ENCODE measurements at regions not wholly inside any gene's neighbourhood (a gene's known extent, or its start where the extent isn't known, plus 50 kb on each side); places are given as distances from the start of the nearest gene placed in this dataset.

GRCh38 chr15:70473581-70474370 is 289.6 kb downstream of the UACA start:
- ChIA-PET CTCF (ENCODE audit: low intra/inter-chr PET ratio) (no interaction called here), POLR2A (interaction anchor here (1.0 kb wide), 1 partner anchor 367 kb away, joined by 3 read pairs; no protein-coding TSS in a partner anchor)
- no TSS peak for BruUV-seq (replicated peaks)
- Histone ChIP-seq H3K36me3 (ENCODE audit: control insufficient read depth, insufficient read depth, low read length) (no peaks in the 10 kb centered on the region), H3K79me2 (ENCODE audit: control insufficient read depth, insufficient read depth, low read length) (no peaks in the 10 kb centered on the region), H2AFZ (ENCODE audit: low read depth, low read length) (no peak overlapping the region), H3K9ac (ENCODE audit: insufficient read depth in 1 of 2, low read depth in 2 of 2, low read length in 2 of 2) (no peak overlapping the region), H3K4me3 (no peak overlapping the region), H3K27ac (ENCODE audit: extremely low read depth, low read depth, low read length) (no peak overlapping the region), H3K4me2 (ENCODE audit: insufficient read depth, low read length) (no peak overlapping the region), H3K9me1 (ENCODE audit: control insufficient read depth, insufficient read depth, low read length) (no peaks in the 10 kb centered on the region), H3K4me1 (replicated peaks in 1 of 2; ENCODE audit: control insufficient read depth in 2 of 2, insufficient read depth in 2 of 2, low read length in 2 of 2) (peaks cover 0 to 12% of the 10 kb centered on the region in 2 experiments; a peak in 3 of 5 replicates), H3K27me3 (ENCODE audit: control insufficient read depth in 2 of 2, insufficient read depth in 2 of 2, low read length in 2 of 2) (peaks cover 34 to 73% of the 10 kb centered on the region in 2 experiments), H4K20me1 (replicated peaks; ENCODE audit: control insufficient read depth, insufficient read depth, low read length) (no peaks in the 10 kb centered on the region), H3K9me3 (replicated peaks; ENCODE audit: control insufficient read depth, insufficient read depth, low read depth, low read length) (no peaks in the 10 kb centered on the region)
- DNase-seq (ENCODE audit: extremely low read depth in 1 of 4, low spot score in 3 of 4): no peak
- no peak for FAIRE-seq
- no peak for ATAC-seq
- in situ Hi-C loops (cut with MboI) (no loop called here), intact Hi-C loops (cut with micrococcal nuclease) (no loop called here)
- WGBS (ENCODE audit: insufficient coverage, low coverage, missing lambda C conversion rate): 1% methylated on average over 14 of the region's 15 CpGs
- TF ChIP-seq, protein P1, sequence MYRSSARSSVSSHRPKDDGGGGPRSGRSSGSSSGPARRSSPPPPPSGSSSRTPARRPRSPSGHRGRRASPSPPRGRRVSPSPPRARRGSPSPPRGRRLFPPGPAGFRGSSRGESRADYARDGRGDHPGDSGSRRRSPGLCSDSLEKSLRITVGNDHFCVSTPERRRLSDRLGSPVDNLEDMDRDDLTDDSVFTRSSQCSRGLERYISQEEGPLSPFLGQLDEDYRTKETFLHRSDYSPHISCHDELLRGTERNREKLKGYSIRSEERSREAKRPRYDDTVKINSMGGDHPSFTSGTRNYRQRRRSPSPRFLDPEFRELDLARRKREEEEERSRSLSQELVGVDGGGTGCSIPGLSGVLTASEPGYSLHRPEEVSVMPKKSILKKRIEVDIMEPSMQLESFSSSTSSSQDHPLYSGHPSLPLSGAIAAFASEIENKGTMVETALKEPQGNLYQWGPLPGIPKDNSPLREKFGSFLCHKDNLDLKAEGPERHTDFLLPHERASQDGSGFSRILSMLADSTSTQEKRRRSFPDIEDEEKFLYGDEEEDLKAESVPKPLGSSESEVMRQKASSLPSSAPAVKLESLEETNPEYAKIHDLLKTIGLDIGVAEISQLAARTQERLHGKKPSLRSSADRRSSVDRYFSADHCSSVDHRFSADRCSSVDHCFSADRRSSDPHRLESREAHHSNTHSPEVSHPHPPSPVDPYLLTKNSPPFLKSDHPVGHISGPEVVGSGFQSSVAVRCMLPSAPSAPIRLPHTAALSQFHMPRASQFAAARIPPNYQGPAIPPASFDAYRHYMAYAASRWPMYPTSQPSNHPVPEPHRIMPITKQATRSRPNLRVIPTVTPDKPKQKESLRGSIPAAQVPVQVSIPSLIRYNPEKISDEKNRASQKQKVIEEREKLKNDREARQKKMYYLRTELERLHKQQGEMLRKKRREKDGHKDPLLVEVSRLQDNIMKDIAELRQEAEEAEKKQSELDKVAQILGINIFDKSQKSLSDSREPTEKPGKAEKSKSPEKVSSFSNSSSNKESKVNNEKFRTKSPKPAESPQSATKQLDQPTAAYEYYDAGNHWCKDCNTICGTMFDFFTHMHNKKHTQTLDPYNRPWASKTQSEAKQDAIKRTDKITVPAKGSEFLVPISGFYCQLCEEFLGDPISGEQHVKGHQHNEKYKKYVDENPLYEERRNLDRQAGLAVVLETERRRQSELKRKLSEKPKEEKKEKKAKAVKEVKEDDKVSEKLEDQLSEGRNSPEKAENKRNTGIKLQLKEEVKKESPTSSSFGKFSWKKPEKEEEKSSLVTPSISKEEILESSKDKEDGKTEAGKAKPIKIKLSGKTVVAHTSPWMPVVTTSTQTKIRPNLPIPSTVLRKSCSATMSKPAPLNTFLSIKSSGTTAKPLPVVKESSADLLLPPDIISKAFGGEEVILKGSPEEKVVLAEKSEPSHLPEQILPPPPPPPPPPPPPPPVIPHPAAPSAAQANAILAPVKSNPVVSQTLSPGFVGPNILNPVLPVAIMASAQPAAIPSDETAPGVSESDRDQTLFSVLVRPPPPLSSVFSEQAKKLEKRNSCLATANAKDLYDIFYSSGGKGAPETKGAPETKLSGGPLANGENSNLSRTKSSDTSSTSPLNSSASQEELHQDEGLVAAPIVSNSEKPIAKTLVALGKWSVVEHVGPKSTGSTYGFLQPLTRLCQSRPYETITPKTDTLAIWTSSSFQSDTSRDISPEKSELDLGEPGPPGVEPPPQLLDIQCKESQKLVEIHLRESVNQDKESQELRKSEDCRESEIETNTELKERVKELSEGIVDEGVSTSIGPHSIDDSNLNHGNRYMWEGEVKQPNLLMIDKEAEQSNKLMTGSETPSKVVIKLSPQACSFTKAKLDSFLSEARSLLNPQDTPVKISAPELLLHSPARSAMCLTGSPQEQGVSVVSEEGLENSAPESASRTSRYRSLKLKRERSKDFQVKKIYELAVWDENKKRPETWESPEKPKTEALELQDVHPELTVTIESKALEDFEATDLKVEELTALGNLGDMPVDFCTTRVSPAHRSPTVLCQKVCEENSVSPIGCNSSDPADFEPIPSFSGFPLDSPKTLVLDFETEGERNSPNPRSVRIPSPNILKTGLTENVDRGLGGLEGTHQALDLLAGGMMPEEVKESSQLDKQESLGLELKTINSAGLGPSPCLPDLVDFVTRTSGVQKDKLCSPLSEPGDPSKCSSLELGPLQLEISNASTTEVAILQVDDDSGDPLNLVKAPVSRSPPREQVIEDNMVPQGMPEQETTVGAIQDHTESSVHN (IDR thresholded peaks at IDR 0.05; ENCODE audit: borderline replicate concordance in 1 of 2, low read depth in 1 of 2): no peak
- TF ChIP-seq YBX1 (IDR thresholded peaks at IDR 0.05) (no peak), ZMIZ1 (IDR thresholded peaks at IDR 0.05; ENCODE audit: low read depth in 2 of 2, low read length in 2 of 2) (no peak), SAFB2 (IDR thresholded peaks at IDR 0.05; ENCODE audit: borderline replicate concordance, low read depth, low read length, severe bottlenecking) (no peak), ZNF408 (CRISPR knock-in tag; IDR thresholded peaks at IDR 0.05; ENCODE audit: low read depth) (no peak), NFIC (IDR thresholded peaks at IDR 0.05) (0 out of 2 replicates have a peak, but pooled peaks have one; percentile 11)
